Panc1 (cell line): ENCODE measurements at regions not wholly inside any gene's neighbourhood (a gene's known extent, or its start where the extent isn't known, plus 50 kb on each side); places are given as distances from the start of the nearest gene placed in this dataset.

Source experiments
- ATAC-seq: fragments of 200-7000 bp; cut with Tn5 transposase; 2 replicates; pipeline ENCODE4 v1.9.1; 2020; ENCODE audit warnings: mild to moderate bottlenecking, moderate library complexity
- BruUV-seq: library from RNA; stranded (reverse); fragments of 400-500 nt; replicated peaks from 2 replicates; lab custom pipeline; 2021; lab: Mats Ljungman, UMichigan
- CTCF ChIA-PET: fragments of 300-600 bp; sonication (Branson Sonifier 250); formaldehyde crosslinking; loops from one replicate; lab custom pipeline; 2022; ENCODE audit warnings: antibody characterized with exemption; lab: Charles Lee
- POLR2A ChIA-PET: fragments of 300-600 bp; sonication (Branson Sonifier 250); formaldehyde crosslinking; loops from one replicate; lab custom pipeline; 2022; ENCODE audit warnings: antibody characterized with exemption; lab: Charles Lee
- DNase-seq: peaks from one replicate; pipeline ENCODE4 v3.0.0-alpha.2; 2010; ENCODE audit warnings: low read depth, low spot score
- H3K27ac ChIP-seq: 2 replicates; pipeline ENCODE4 v1.5.1; 2011; ENCODE audit warnings: mild to moderate bottlenecking, low read length, inconsistent platforms
- H3K27me3 ChIP-seq: fragments of 200-500 bp; sonication (Bioruptor generic); 2 replicates; pipeline ENCODE4 v1.6.0; 2014; ENCODE audit warnings: low read length, inconsistent platforms; ENCODE audit not compliant: control insufficient read depth, insufficient read depth
- H3K36me3 ChIP-seq: fragments of 200-500 bp; sonication (Bioruptor generic); 2 replicates; pipeline ENCODE4 v1.5.1; 2014; ENCODE audit warnings: inconsistent platforms, mild to moderate bottlenecking, low read length, moderate library complexity; ENCODE audit not compliant: control insufficient read depth, insufficient read depth
- H3K4me1 ChIP-seq: 2 replicates; pipeline ENCODE4 v1.5.1; 2011; ENCODE audit warnings: inconsistent platforms, mild to moderate bottlenecking, low read length, moderate library complexity; ENCODE audit not compliant: control insufficient read depth, insufficient read depth
- H3K4me3 ChIP-seq, 2 experiments: 2 replicates each; pipeline ENCODE4 v1.5.1; 2011 to 2012; ENCODE audit warnings: low read depth in 2 of 2, low read length in 2 of 2, mild to moderate bottlenecking in 2 of 2, inconsistent platforms in 1 of 2, moderate library complexity in 1 of 2
- H3K9me3 ChIP-seq: fragments of 200-500 bp; sonication (Bioruptor generic); 2 replicates; pipeline ENCODE4 v1.5.1; 2014; ENCODE audit warnings: low read depth, mild to moderate bottlenecking, inconsistent platforms, low read length, moderate library complexity; ENCODE audit not compliant: control insufficient read depth, insufficient read depth
- POLR2AphosphoS5 ChIP-seq: IDR thresholded peaks from 2 replicates; pipeline ENCODE4 v1.6.1; 2012; ENCODE audit warnings: mild to moderate bottlenecking, low read depth, low read length, moderate library complexity
- SIN3A ChIP-seq: IDR thresholded peaks from 2 replicates; pipeline ENCODE4 v1.6.1; 2012; ENCODE audit warnings: low read depth, mild to moderate bottlenecking, low read length, moderate library complexity, borderline replicate concordance; ENCODE audit not compliant: insufficient read depth
- TCF7L2 ChIP-seq: IDR thresholded peaks from 2 replicates; pipeline ENCODE4 v1.6.1; 2011; ENCODE audit warnings: mild to moderate bottlenecking, low read depth, low read length, inconsistent platforms
- in situ Hi-C: cut with HindIII; loops from 2 replicates; pipeline ENCODE4 v1.10.0; 2016; ENCODE audit warnings: low sequenced_read_pairs, low pct_unique_long_range_greater_than_20kb
- intact Hi-C: fragments of 100-400 bp; cut with micrococcal nuclease; formaldehyde crosslinking; loops from one replicate; pipeline ENCODE4 v1.10.0; 2022; ENCODE audit not compliant: unreplicated experiment
- TF ChIP-seq, protein P1 (sequence below): fragments of 450-650 bp; IDR thresholded peaks from 2 replicates; pipeline ENCODE4 v1.5.1; 2017; ENCODE audit warnings: mild to moderate bottlenecking
- TF ChIP-seq, protein P2 (sequence below), 2 experiments: IDR thresholded peaks; 2 replicates each; pipeline ENCODE4 v1.6.1; 2011 to 2012; ENCODE audit warnings: low read depth in 2 of 2, control low read depth in 1 of 2, low read length in 1 of 2, mild to moderate bottlenecking in 1 of 2, moderate library complexity in 1 of 2; ENCODE audit not compliant: insufficient read depth in 1 of 2

- Histone ChIP-seq H3K4me1 (no peaks in the 10 kb centered on the region), H3K9me3 (no peaks in the 10 kb centered on the region), H3K4me3 (no peak overlapping the region), H3K36me3 (no peaks in the 10 kb centered on the region), H3K27me3 (no peaks in the 10 kb centered on the region), H3K27ac (no peak overlapping the region)
- no peak for ATAC-seq
- POLR2A ChIA-PET = no interaction called here
- no peak for DNase-seq
- intact Hi-C loops = no loop called here
- in situ Hi-C loops = no loop called here
- CTCF ChIA-PET = no interaction called here
- no TSS peak for BruUV-seq
- TF ChIP-seq POLR2AphosphoS5 (no peak), TCF7L2 (no peak), SIN3A (no peak)
- TF ChIP-seq, protein P1, sequence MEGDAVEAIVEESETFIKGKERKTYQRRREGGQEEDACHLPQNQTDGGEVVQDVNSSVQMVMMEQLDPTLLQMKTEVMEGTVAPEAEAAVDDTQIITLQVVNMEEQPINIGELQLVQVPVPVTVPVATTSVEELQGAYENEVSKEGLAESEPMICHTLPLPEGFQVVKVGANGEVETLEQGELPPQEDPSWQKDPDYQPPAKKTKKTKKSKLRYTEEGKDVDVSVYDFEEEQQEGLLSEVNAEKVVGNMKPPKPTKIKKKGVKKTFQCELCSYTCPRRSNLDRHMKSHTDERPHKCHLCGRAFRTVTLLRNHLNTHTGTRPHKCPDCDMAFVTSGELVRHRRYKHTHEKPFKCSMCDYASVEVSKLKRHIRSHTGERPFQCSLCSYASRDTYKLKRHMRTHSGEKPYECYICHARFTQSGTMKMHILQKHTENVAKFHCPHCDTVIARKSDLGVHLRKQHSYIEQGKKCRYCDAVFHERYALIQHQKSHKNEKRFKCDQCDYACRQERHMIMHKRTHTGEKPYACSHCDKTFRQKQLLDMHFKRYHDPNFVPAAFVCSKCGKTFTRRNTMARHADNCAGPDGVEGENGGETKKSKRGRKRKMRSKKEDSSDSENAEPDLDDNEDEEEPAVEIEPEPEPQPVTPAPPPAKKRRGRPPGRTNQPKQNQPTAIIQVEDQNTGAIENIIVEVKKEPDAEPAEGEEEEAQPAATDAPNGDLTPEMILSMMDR = no peak
- TF ChIP-seq, protein P2, sequence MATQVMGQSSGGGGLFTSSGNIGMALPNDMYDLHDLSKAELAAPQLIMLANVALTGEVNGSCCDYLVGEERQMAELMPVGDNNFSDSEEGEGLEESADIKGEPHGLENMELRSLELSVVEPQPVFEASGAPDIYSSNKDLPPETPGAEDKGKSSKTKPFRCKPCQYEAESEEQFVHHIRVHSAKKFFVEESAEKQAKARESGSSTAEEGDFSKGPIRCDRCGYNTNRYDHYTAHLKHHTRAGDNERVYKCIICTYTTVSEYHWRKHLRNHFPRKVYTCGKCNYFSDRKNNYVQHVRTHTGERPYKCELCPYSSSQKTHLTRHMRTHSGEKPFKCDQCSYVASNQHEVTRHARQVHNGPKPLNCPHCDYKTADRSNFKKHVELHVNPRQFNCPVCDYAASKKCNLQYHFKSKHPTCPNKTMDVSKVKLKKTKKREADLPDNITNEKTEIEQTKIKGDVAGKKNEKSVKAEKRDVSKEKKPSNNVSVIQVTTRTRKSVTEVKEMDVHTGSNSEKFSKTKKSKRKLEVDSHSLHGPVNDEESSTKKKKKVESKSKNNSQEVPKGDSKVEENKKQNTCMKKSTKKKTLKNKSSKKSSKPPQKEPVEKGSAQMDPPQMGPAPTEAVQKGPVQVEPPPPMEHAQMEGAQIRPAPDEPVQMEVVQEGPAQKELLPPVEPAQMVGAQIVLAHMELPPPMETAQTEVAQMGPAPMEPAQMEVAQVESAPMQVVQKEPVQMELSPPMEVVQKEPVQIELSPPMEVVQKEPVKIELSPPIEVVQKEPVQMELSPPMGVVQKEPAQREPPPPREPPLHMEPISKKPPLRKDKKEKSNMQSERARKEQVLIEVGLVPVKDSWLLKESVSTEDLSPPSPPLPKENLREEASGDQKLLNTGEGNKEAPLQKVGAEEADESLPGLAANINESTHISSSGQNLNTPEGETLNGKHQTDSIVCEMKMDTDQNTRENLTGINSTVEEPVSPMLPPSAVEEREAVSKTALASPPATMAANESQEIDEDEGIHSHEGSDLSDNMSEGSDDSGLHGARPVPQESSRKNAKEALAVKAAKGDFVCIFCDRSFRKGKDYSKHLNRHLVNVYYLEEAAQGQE (IDR thresholded peaks at IDR 0.05; ENCODE audit: insufficient read depth in 1 of 2, low read depth in 2 of 2, low read length in 1 of 2) = no peak
These were observed 123.7 kb upstream of the SPRED1 start for GRCh38 chr15:38128921-38129320.

DNA sequence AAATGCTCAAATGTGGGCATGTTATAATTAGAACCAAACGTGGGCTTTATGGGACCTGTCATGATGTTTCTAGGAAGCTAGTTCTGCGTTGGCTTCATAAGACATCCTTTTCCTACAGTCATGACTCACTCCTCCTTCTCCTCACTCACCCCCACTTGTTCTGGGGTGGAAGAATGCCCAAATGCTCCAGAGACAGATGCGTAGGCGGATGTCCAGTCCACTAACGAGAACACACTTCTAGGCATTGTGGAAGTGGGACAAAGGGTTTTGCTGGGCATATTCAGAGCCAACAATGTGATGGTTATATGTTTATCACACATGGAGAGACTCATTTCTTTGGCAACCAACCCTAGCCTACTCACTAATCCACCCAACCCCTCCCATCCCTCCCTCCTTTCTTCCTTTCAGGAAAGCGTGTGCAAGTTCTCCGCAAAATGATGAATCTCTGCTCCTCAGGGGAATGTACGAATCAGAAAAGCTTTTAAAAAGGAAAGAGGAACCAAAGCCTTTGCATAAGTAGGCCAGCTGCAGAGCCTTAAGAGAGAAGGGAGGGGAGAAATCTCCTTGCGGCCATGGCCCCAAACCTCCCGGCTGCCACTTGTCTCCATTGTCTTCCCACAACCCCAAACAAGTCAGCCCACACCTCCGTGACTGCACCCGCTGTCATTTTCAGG lies 123.0 kb upstream of the SPRED1 start:
- CTCF ChIA-PET = no interaction called here
- no peaks in the 10 kb centered on the region for H3K4me1 ChIP-seq
- no peak for DNase-seq

More for the DNA sequence above, 123.0 kb upstream of the SPRED1 start:
- no peaks in the 10 kb centered on the region for H3K9me3 ChIP-seq
- no TSS peak for BruUV-seq
- no peaks in the 10 kb centered on the region for H3K27me3 ChIP-seq
- H3K4me3 ChIP-seq = no peak overlapping the region; a peak in 1 of 4 replicates
- no peak for ATAC-seq
- no peak overlapping the region for H3K27ac ChIP-seq
- H3K36me3 ChIP-seq = no peaks in the 10 kb centered on the region
- POLR2A ChIA-PET = interaction anchor here (0.6 kb wide), 1 partner anchor 1188 kb away, joined by 6 read pairs; no protein-coding TSS in a partner anchor
- intact Hi-C loops (no loop called here), in situ Hi-C loops (no loop called here)
- TF ChIP-seq, protein P1 = no peak
- TF ChIP-seq TCF7L2 (no peak), POLR2AphosphoS5 (no peak), SIN3A (no peak)
- TF ChIP-seq, protein P2 (IDR thresholded peaks at IDR 0.05; ENCODE audit: insufficient read depth in 1 of 2, low read depth in 2 of 2, low read length in 1 of 2) = no peak
